GM18519 (cell line): ENCODE measurements at regions not wholly inside any gene's neighbourhood (a gene's known extent, or its start where the extent isn't known, plus 50 kb on each side); places are given as distances from the start of the nearest gene placed in this dataset.
"Not testable (repeated sequence)": the region's sequence is repeated elsewhere in the genome, so short reads cannot be mapped to it uniquely, and the experiment has no call there.

Experiments used
- ATAC-seq: cut with Tn5 transposase; IDR thresholded peaks from one replicate; pipeline ENCODE4 v1.9.1; 2021; ENCODE audit warnings: mild to moderate bottlenecking, moderate library complexity; ENCODE audit not compliant: unreplicated experiment, low FRiP score

- no peak for ATAC-seq
Measured at GRCh38 chr9:129440435-129441186, 180.3 kb downstream of the C9orf50 start.

DNA sequence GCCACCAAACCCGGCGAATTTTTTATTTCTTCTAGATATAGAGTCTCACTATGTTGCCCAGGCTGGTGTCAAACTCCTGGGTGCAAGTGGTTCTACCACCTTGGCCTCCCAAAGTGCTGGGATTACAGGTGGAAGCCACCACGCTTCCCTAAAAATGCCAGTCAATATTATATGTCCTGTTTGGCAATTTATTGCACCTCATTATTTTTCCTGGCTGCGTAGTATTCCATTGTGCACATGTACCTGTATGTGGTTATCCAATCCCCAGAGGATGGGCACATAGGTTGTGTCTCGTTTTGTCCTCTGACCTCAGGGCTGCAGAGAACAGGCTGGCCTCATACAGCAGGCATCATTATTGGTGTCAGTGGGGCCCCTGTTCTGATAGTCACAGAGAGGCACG, 181.7 kb downstream of the C9orf50 start:
- no peak for ATAC-seq

DNA sequence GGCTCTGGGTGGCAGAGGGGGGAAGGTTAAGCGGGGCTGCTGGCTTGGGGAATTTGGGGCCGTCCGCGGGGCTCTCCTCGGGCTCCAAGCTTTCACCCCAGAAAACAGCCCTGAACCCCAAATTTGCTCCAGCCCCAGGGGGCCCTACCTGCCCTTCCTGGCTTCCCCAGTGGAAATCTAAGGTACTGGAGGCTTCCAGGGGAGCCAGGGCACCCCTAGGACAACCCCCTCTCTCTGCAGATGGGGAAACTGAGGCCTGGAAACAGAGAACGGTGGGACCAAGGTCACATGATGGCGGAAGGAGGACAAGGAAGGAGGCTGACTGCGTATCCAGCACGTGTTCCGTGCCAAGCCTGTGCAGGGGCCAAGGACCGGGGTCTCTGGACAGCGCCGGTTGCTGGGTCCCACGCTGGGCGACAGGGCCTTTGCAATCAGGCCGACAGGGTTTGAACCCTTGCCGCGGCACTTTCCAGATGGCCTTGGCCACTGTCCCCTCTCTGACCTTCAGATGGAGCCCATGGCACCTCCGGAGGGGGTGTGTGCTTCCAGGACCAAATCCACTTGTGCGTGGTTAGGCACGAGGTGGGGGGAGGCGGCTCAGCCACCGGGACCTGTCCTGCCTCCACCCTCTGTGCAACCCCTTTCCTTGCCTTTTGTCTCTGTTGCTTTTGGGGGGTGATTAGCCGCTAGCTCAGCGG, 183.1 kb downstream of the C9orf50 start:
- ATAC-seq, result no peak

DNA sequence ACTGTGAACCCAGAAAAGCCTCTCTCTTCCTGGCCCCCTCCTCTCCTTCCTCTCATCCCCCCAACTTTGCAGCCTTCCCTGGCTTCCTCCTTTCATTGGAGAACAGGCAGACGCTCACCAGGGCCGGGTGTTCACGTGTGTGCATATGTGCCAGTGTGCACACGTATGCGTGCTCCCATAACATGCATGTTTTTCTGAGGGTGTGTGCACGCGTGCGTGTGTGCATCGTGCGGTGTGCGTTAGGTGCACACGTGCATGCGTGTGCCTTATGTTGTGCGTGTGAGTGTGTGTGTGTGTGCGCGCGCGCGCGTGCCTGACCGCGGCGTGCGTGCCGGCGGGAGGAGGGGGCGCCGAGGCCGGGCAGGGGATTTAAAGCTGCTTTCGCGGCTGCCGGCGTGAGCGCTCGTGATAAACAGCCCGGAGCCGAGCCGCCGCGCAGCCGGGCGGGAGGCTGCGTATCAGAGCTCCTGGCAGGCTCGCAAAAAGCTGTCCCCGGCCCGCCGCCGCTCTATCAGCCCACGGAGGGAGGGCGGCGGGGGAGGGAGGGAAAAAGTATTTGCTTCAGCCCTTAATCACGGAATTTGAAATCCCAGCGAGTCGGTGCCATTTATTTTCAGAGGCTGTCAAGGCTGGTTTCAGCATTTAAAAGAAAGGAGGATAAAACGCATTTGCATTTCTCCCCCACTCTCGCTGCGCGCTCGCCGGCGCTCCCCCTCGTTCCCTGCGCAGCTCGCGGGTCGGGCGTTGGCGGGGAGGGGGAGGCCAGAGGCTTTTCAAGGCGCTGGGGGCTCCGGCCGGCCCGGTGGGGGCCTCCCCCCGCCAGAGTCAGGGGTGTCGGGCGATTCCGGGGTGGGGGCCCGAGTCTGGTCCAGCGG, 183.9 kb downstream of the C9orf50 start:
- ATAC-seq, result no peak

GRCh38 chr9:129435988-129436717, 184.7 kb downstream of the C9orf50 start:
- ATAC-seq, result no peak

DNA sequence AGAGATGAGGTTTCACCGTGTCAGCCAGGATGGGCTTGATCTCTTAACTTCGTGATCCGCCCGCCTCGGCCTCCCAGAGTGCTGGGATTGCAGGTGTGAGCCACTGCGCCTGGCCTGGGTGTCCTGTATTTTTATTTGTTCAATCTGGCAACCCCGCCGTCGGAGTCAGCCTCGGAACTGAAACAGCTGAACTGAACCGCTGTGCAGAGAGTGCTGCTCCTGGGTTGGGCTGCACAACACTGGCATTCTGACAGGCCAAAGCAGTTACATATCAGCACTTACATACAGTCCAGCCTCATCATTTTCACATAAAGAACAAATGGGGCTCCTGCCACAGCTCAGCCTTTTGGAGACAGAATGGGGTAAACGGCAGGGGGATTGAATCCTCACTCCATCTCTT, 185.6 kb downstream of the C9orf50 start:
- ATAC-seq, result no peak

DNA sequence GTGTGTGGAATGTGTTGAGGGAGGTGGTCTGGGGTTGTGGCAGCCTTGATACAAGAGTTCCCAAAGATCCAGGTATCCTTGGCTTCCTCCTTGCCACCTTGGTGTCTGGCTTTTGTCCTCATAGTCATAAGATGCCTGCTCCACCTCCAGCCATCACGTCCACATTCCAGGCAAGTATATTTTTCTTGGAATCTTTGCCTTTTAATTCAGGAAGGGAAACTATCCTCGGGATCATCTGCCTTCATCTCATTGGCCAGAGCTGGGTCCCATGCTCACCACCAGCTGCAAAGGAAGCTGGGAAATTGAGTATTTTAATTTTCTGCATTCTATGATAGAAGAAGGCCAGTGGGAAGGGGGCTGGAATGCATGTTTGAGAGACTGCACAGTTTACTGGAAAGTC, 186.7 kb downstream of the C9orf50 start:
- no peak for ATAC-seq

GRCh38 chr9:129432297-129433154, 188.4 kb downstream of the C9orf50 start:
- no peak for ATAC-seq

DNA sequence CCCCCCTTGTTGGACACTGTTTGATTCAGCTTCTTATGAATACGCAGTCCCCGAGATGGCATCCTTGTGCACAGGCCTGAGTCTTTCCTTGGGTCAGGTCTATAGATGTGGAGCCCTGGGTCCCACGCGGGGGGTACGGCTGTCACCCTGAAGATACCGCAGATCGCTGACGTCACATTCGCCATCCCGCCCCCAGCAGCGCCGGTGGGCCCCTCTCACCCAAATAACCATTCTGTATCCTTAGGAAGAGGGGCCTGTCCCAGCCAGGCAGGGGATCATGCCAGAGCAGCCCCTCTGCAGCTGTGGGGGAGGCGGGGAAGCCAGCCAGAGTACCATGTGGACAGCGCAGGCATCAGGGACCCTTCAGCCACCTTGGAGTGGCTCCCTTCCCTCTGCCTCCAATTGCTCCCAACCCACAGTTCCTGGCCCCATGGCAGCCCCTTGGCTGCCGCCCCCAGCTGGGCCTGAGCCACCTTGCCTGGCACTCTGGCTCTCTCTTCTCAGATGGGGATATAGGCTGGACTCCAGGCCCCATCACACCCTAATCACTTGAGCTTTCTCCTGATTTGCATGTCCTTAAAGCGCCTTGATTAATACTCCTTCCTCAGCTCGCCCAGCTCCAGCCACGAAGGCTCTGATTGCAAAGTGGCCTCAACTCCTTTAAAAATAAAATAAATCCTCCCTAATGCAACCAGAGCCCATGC, 189.8 kb downstream of the C9orf50 start:
- ATAC-seq, result no peak

DNA sequence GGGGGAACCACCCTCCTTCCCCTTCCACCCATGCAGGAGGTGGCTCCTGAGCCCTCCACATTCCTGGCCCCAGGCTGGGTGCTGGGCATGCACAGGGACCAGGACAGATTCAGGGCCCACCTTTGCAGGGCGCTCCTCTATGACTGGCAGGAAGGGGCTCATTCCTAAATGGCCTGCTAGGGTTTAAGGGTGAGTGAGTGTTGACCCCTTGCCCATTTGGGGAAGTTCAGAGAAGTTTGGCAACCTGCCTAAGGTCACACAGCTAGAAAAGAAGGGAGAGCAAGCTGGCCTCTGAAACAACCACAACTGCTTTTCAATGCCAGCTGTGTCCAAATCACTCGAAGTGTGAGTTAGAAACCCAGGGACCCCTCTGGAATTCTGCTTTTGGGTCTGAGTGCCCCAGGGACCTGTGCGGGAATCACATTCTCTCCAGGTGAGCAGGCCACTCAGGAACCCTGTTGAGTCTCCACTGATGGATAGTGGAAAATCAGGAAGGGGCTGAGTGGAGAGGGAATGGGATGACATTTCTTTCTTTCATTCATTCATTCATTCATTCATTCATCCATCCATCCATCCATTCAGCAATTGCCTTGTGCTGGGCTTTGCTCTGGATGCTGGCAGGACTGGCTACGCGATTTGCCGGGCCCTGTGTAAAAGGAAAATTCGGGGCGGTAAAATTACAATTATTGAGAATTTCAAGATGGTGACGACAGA, 191.9 kb downstream of the C9orf50 start:
- ATAC-seq, result no peak

GRCh38 chr9:129427149-129427548, 193.8 kb downstream of the C9orf50 start:
- no peak for ATAC-seq

GRCh38 chr9:129423755-129424154, 197.1 kb downstream of the C9orf50 start:
- ATAC-seq, result not testable (repeated sequence)

- ATAC-seq, result no peak
Measured at GRCh38 chr9:129423216-129423615, 197.7 kb downstream of the C9orf50 start.

DNA sequence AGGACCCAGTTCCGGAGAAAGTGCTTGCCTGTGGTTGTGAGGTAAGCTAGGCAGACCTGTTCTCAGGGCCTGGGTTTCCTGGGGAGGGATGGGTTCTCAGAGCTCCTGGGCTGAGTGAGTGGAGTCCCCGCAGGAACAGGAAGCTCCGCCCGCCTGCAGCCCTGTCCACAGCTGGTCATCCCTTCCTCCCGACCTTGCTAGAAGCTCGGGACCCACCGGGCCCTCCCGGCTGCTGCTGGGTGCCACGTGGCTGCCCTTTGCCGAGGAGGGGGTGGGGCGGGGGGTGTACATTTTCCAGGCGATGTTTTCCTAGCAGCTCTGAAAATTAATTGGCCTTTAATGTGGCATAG, 198.1 kb downstream of the C9orf50 start:
- no peak for ATAC-seq

DNA sequence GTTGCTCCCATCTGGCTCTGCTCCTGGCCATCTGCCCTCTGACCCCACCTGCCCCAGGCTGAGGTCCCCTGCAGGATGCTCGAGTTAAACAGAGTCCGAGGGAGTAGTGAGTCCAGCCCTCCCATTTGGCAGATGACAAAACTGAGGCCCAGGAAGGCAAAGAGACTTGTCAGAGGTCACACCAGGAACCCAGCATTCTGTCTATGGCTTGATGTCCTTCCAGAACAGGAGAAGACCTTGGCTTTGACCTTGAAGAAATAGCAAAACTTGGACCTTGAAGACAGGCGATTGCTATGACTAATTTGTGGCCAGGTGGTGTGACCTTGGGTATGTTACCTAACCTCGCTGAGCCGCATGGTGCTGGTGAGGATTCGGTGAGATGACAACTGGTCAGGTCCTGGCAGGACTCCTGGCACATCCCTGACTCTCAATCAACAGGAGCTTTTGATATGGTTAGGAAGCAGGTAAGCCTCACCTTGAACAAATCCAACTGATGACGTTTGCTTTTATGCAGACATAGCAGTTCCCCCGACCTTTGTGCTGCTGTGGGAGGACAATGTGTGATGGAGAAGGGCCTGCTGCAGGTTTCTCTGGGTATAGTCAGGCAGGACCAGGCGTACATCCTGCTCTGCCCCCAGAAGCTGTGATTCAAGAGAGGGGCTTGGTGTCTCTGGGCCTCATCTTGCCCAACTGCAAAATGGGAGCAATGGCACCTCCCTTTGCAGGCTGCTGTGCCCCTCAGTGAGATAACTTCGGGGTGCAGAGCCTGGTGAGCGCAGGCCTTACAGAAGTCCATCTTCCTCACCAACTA, 198.7 kb downstream of the C9orf50 start:
- ATAC-seq, result no peak

GRCh38 chr9:129421371-129421770, 199.5 kb downstream of the C9orf50 start:
- no peak for ATAC-seq

GRCh38 chr9:129420721-129421120, 200.2 kb downstream of the C9orf50 start:
- no peak for ATAC-seq
